IMR-90 (cell line): ENCODE measurements at regions not wholly inside any gene's neighbourhood (a gene's known extent, or its start where the extent isn't known, plus 50 kb on each side); places are given as distances from the start of the nearest gene placed in this dataset.

ENCODE experiments used
- ATAC-seq: fragments of 200-7000 bp; cut with Tn5 transposase; 2 replicates; pipeline ENCODE4 v1.9.1; 2020; ENCODE audit warnings: low read depth, mild to moderate bottlenecking, moderate library complexity
- BruUV-seq: library from RNA; stranded (reverse); fragments of 400-500 nt; replicated peaks from 2 replicates; lab custom pipeline; 2021; lab: Mats Ljungman, UMichigan
- CTCF ChIA-PET: fragments of 300-600 bp; formaldehyde crosslinking; extraction: SDS; loops from one replicate; lab custom pipeline; 2021; ENCODE audit warnings: antibody characterized with exemption; lab: Yijun Ruan, JAX
- POLR2A ChIA-PET: fragments of 300-600 bp; sonication (Branson Sonifier 250); formaldehyde crosslinking; loops from one replicate; lab custom pipeline; 2022; ENCODE audit warnings: antibody characterized with exemption; ENCODE audit not compliant: unreplicated experiment; lab: Charles Lee
- DNase-seq: peaks from one replicate; pipeline ENCODE4 v3.0.0; 2013
- H2AFZ ChIP-seq: replicated peaks from 2 replicates; pipeline ENCODE3; 2013; ENCODE audit warnings: low read length, mild to moderate bottlenecking; ENCODE audit not compliant: poor library complexity
- H2AK5ac ChIP-seq: 2 replicates; pipeline ENCODE4 v1.6.1; 2013; ENCODE audit warnings: low read depth, low read length, inconsistent platforms
- H2AK9ac ChIP-seq: replicated peaks from 2 replicates; pipeline ENCODE3; 2013; ENCODE audit warnings: mild to moderate bottlenecking, low read depth, low read length, moderate library complexity; ENCODE audit not compliant: poor library complexity
- H2BK120ac ChIP-seq: 2 replicates; pipeline ENCODE4 v1.6.1; 2013; ENCODE audit warnings: low read depth, low read length, inconsistent platforms
- H2BK15ac ChIP-seq: 3 replicates; pipeline ENCODE4 v1.6.1; 2013; ENCODE audit warnings: low read depth, low read length, inconsistent platforms
- H2BK20ac ChIP-seq: 2 replicates; pipeline ENCODE4 v1.6.1; 2013; ENCODE audit warnings: low read depth, mild to moderate bottlenecking, inconsistent platforms, low read length, moderate library complexity
- H2BK5ac ChIP-seq: 2 replicates; pipeline ENCODE4 v1.6.1; 2013; ENCODE audit warnings: mild to moderate bottlenecking, low read depth, low read length, inconsistent platforms; ENCODE audit not compliant: poor library complexity, severe bottlenecking
- H3K14ac ChIP-seq: replicated peaks from 2 replicates; pipeline ENCODE4 v1.6.1; 2013; ENCODE audit warnings: low read depth, low read length, inconsistent platforms
- H3K18ac ChIP-seq: 2 replicates; pipeline ENCODE4 v1.6.1; 2013; ENCODE audit warnings: low read depth, low read length, control low read depth
- H3K23ac ChIP-seq: 2 replicates; pipeline ENCODE4 v1.6.1; 2013; ENCODE audit warnings: low read depth, low read length, inconsistent platforms
- H3K27ac ChIP-seq: 2 replicates; pipeline ENCODE4 v1.5.1; 2013; ENCODE audit warnings: mild to moderate bottlenecking, control low read depth, low read length; ENCODE audit not compliant: insufficient read depth
- H3K27me3 ChIP-seq: 2 replicates; pipeline ENCODE4 v1.6.1; 2013; ENCODE audit warnings: low read length; ENCODE audit not compliant: control insufficient read depth, insufficient read depth
- H3K36me3 ChIP-seq: 2 replicates; pipeline ENCODE4 v1.6.1; 2013; ENCODE audit warnings: low read length, mixed read lengths; ENCODE audit not compliant: control insufficient read depth, insufficient read depth
- H3K4ac ChIP-seq: 2 replicates; pipeline ENCODE4 v1.6.1; 2013; ENCODE audit warnings: low read depth, low read length, inconsistent platforms
- H3K4me1 ChIP-seq: 2 replicates; pipeline ENCODE4 v1.6.1; 2013; ENCODE audit warnings: low read length, mixed read lengths; ENCODE audit not compliant: control insufficient read depth, insufficient read depth
- H3K4me2 ChIP-seq: 2 replicates; pipeline ENCODE4 v1.6.1; 2013; ENCODE audit warnings: low read depth, mild to moderate bottlenecking, control low read depth, low read length, moderate library complexity
- H3K4me3 ChIP-seq: 2 replicates; pipeline ENCODE4 v1.5.1; 2013; ENCODE audit warnings: low read depth, mild to moderate bottlenecking, control low read depth, low read length, moderate library complexity; ENCODE audit not compliant: insufficient read depth
- H3K56ac ChIP-seq: 2 replicates; pipeline ENCODE4 v1.6.1; 2013; ENCODE audit warnings: low read length, inconsistent platforms; ENCODE audit not compliant: insufficient read depth; ENCODE audit errors: extremely low read depth
- H3K79me1 ChIP-seq, 2 experiments: 2 replicates each; pipeline ENCODE4 v1.6.1; 2013; ENCODE audit warnings: low read length in 2 of 2, inconsistent platforms in 1 of 2, low read depth in 1 of 2
- H3K9ac ChIP-seq: 2 replicates; pipeline ENCODE4 v1.6.1; 2013; ENCODE audit warnings: low read depth, low read length, control low read depth
- H3K9me1 ChIP-seq: 2 replicates; pipeline ENCODE4 v1.6.1; 2013; ENCODE audit warnings: low read length, inconsistent platforms; ENCODE audit not compliant: insufficient read depth
- H3K9me3 ChIP-seq: 2 replicates; pipeline ENCODE4 v1.6.1; 2013; ENCODE audit warnings: low read length; ENCODE audit not compliant: control insufficient read depth, insufficient read depth
- H4K20me1 ChIP-seq: 2 replicates; pipeline ENCODE4 v1.6.1; 2013; ENCODE audit warnings: low read length, inconsistent platforms; ENCODE audit not compliant: insufficient read depth
- H4K5ac ChIP-seq: 2 replicates; pipeline ENCODE4 v1.6.1; 2013; ENCODE audit warnings: mild to moderate bottlenecking, low read depth, low read length, control low read depth
- H4K8ac ChIP-seq, 2 experiments: 2 replicates each; pipeline ENCODE4 v1.6.1; 2013; ENCODE audit warnings: low read depth in 2 of 2, low read length in 2 of 2, control low read depth in 1 of 2, inconsistent platforms in 1 of 2
- H4K91ac ChIP-seq: 2 replicates; pipeline ENCODE4 v1.6.1; 2013; ENCODE audit warnings: low read depth, low read length, inconsistent platforms; ENCODE audit not compliant: insufficient read depth
- CEBPB ChIP-seq: IDR thresholded peaks from 2 replicates; pipeline ENCODE4 v1.6.1; 2012; ENCODE audit warnings: low read depth, low read length, improper control_type of control experiment
- CHD1 ChIP-seq: IDR thresholded peaks from 2 replicates; pipeline ENCODE4 v1.6.1; 2012; ENCODE audit warnings: low read depth, low read length, improper control_type of control experiment
- ELK1 ChIP-seq: fragments of 150-350 bp; IDR thresholded peaks from 2 replicates; pipeline ENCODE4 v1.6.1; 2016; ENCODE audit warnings: low read depth, mild to moderate bottlenecking, low read length, moderate library complexity, borderline replicate concordance
- FOS ChIP-seq: fragments of 150-350 bp; IDR thresholded peaks from 2 replicates; pipeline ENCODE4 v1.6.1; 2016; ENCODE audit warnings: low read depth, low read length
- MAFK ChIP-seq: IDR thresholded peaks from 2 replicates; pipeline ENCODE4 v1.6.1; 2012; ENCODE audit warnings: low read depth, low read length, improper control_type of control experiment
- MAZ ChIP-seq: IDR thresholded peaks from 2 replicates; pipeline ENCODE4 v1.6.1; 2012; ENCODE audit warnings: low read depth, mild to moderate bottlenecking, low read length, improper control_type of control experiment, moderate library complexity, borderline replicate concordance
- MXI1 ChIP-seq: IDR thresholded peaks from 2 replicates; pipeline ENCODE4 v1.6.1; 2012; ENCODE audit warnings: low read depth, mild to moderate bottlenecking, low read length, moderate library complexity, borderline replicate concordance
- NFE2L2 ChIP-seq: fragments of 150-350 bp; IDR thresholded peaks from 2 replicates; pipeline ENCODE4 v1.6.1; 2016; ENCODE audit warnings: low read depth, mild to moderate bottlenecking, low read length
- POLR2A ChIP-seq: IDR thresholded peaks from 2 replicates; pipeline ENCODE4 v1.6.1; 2012; ENCODE audit warnings: mild to moderate bottlenecking, low read depth, low read length
- RAD21 ChIP-seq: IDR thresholded peaks from 2 replicates; pipeline ENCODE4 v1.6.1; 2012; ENCODE audit warnings: low read length, improper control_type of control experiment
- RCOR1 ChIP-seq: IDR thresholded peaks from 2 replicates; pipeline ENCODE4 v1.6.1; 2012; ENCODE audit warnings: mild to moderate bottlenecking, low read length, improper control_type of control experiment; ENCODE audit not compliant: insufficient replicate concordance
- RFX5 ChIP-seq: IDR thresholded peaks from 2 replicates; pipeline ENCODE4 v1.8.0; 2012; ENCODE audit warnings: low read depth, mild to moderate bottlenecking, low read length, moderate library complexity
- SMC3 ChIP-seq: fragments of 150-350 bp; IDR thresholded peaks from 2 replicates; pipeline ENCODE4 v1.6.1; 2016; ENCODE audit warnings: low read depth, mild to moderate bottlenecking, antibody characterized with exemption, low read length, moderate library complexity
- WGBS, 2 experiments: methylation state at CpG; one replicate each; pipeline versions ENCODE4 v1.1.5 to v1.1.7; 2013; ENCODE audit warnings: missing lambda C conversion rate in 2 of 2; ENCODE audit not compliant: insufficient read length in 1 of 2; ENCODE audit errors: extremely low coverage in 2 of 2; 5-methylcytosine and 5-hydroxymethylcytosine counted together
- dilution Hi-C: fragments of 300-500 bp; cut with HindIII; formaldehyde crosslinking; loops from one replicate; pipeline ENCODE4 v1.14.3; 2018; ENCODE audit warnings: low sequenced_read_pairs; ENCODE audit not compliant: unreplicated experiment
- in situ Hi-C: fragments of 300-500 bp; cut with MboI; formaldehyde crosslinking; loops from 3 replicates; pipeline ENCODE4 v1.14.3; 2019; ENCODE audit warnings: low sequenced_read_pairs, inconsistent platforms, mixed read lengths
- intact Hi-C: fragments of 100-400 bp; cut with micrococcal nuclease; formaldehyde crosslinking; loops from 2 replicates; pipeline ENCODE4 v1.10.0; 2022
- TF ChIP-seq, protein P1 (sequence below): conservative IDR thresholded peaks from 2 replicates; pipeline ENCODE4 v1.5.1; 2012; ENCODE audit warnings: mild to moderate bottlenecking, low read depth, low read length, improper control_type of control experiment
- TF ChIP-seq, protein P2 (sequence below): fragments of 150-350 bp; IDR thresholded peaks from 2 replicates; pipeline ENCODE4 v1.6.1; 2017; ENCODE audit warnings: mild to moderate bottlenecking, antibody characterized with exemption, low read length, low read depth

DNA sequence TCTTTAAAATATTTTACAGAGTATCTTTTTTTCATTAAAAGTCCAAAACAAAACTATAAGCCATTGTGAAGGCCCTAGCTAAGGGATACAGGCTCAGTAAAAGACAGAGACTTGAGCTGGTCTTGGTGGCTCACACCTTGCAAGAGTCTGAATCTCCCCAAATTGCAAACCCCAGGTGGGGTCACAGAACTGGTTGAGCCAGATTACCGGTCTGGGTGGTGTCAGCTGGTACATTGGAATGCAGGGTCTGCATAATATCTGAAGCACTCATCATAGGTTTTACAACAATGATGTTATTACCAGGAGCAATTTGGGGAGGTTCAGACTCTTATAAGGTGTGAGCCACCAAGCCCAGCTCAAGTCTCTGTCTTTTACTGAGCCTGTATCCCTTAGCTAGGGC is 201.2 kb upstream of the ARPP21 start:
- no peak overlapping the region for H3K4me3 ChIP-seq
- H4K5ac ChIP-seq, result no peak overlapping the region
- H3K18ac ChIP-seq, result no peak overlapping the region
- no peak for ATAC-seq
- no peak overlapping the region for H2BK20ac ChIP-seq
- H3K23ac ChIP-seq, result no peak overlapping the region
- POLR2A ChIA-PET, result no interaction called here
- H2BK15ac ChIP-seq, result no peak overlapping the region
- no peak overlapping the region for H3K4ac ChIP-seq
- no peak overlapping the region for H2BK5ac ChIP-seq
- H3K4me2 ChIP-seq, result no peak overlapping the region
- dilution Hi-C loops, result no loop called here
- H2BK120ac ChIP-seq, result no peak overlapping the region
- no peaks in the 10 kb centered on the region for H4K20me1 ChIP-seq
- H2AFZ ChIP-seq, result no peak overlapping the region
- no peak overlapping the region for H3K9ac ChIP-seq
- intact Hi-C loops, result no loop called here
- H3K4me1 ChIP-seq, result no peaks in the 10 kb centered on the region
- no peak overlapping the region for H4K91ac ChIP-seq
- CTCF ChIA-PET, result no interaction called here
- H3K56ac ChIP-seq, result no peak overlapping the region
- no TSS peak for BruUV-seq
- no peak overlapping the region for H3K27ac ChIP-seq
- no peak overlapping the region for H2AK5ac ChIP-seq
- H3K9me1 ChIP-seq, result no peaks in the 10 kb centered on the region
- TF ChIP-seq CEBPB (no peak), RAD21 (no peak), MAZ (no peak), ELK1 (no peak), MXI1 (no peak), POLR2A (no peak), SMC3 (no peak), MAFK (no peak), CHD1 (no peak), FOS (no peak), RCOR1 (no peak), RFX5 (no peak), NFE2L2 (no peak)
- TF ChIP-seq, protein P1, sequence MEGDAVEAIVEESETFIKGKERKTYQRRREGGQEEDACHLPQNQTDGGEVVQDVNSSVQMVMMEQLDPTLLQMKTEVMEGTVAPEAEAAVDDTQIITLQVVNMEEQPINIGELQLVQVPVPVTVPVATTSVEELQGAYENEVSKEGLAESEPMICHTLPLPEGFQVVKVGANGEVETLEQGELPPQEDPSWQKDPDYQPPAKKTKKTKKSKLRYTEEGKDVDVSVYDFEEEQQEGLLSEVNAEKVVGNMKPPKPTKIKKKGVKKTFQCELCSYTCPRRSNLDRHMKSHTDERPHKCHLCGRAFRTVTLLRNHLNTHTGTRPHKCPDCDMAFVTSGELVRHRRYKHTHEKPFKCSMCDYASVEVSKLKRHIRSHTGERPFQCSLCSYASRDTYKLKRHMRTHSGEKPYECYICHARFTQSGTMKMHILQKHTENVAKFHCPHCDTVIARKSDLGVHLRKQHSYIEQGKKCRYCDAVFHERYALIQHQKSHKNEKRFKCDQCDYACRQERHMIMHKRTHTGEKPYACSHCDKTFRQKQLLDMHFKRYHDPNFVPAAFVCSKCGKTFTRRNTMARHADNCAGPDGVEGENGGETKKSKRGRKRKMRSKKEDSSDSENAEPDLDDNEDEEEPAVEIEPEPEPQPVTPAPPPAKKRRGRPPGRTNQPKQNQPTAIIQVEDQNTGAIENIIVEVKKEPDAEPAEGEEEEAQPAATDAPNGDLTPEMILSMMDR, result no peak
- TF ChIP-seq, protein P2, sequence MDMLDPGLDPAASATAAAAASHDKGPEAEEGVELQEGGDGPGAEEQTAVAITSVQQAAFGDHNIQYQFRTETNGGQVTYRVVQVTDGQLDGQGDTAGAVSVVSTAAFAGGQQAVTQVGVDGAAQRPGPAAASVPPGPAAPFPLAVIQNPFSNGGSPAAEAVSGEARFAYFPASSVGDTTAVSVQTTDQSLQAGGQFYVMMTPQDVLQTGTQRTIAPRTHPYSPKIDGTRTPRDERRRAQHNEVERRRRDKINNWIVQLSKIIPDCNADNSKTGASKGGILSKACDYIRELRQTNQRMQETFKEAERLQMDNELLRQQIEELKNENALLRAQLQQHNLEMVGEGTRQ, result no peak
- H3K27me3 ChIP-seq, result no peaks in the 10 kb centered on the region
- no peak for DNase-seq
- WGBS, 2 experiments, result no CpG with 5 or more reads among the region's 1 CpG
- no peak overlapping the region for H2AK9ac ChIP-seq
- H3K79me1 ChIP-seq, result no peaks in the 10 kb centered on the region
- no peak overlapping the region for H4K8ac ChIP-seq
- no peaks in the 10 kb centered on the region for H3K36me3 ChIP-seq
- in situ Hi-C loops, result no loop called here
- peaks cover 12% of the 10 kb centered on the region for H3K9me3 ChIP-seq
- H3K14ac ChIP-seq, result no peak overlapping the region
